CD4-positive, alpha-beta T cell (primary cell): ENCODE measurements at regions not wholly inside any gene's neighbourhood (a gene's known extent, or its start where the extent isn't known, plus 50 kb on each side); places are given as distances from the start of the nearest gene placed in this dataset.
"Not testable (repeated sequence)": the region's sequence is repeated elsewhere in the genome, so short reads cannot be mapped to it uniquely, and the experiment has no call there.

Experiments used
- ATAC-seq: fragments of 200-7000 bp; cut with Tn5 transposase; one replicate; pipeline ENCODE4 v1.10.0; 2022; ENCODE audit warnings: mild to moderate bottlenecking; ENCODE audit not compliant: poor library complexity
- CTCF ChIA-PET: fragments of 350-600 bp; sonication (Branson Sonifier 250); formaldehyde crosslinking; loops from one replicate; lab custom pipeline; 2021; ENCODE audit warnings: antibody characterized with exemption, inconsistent platforms; lab: Charles Lee
- POLR2A ChIA-PET: fragments of 350-600 bp; sonication (Branson Sonifier 250); formaldehyde crosslinking; loops from one replicate; lab custom pipeline; 2021; ENCODE audit warnings: antibody characterized with exemption, inconsistent platforms; lab: Charles Lee
- DNase-seq, 14 experiments: peaks; one replicate each; pipeline ENCODE4 v3.0.0-alpha.2; 2013 to 2020; ENCODE audit warnings: mixed read lengths in 2 of 14
- H3K27ac ChIP-seq, 2 donors: one replicate each; pipeline versions ENCODE4 v1.5.1 to v1.7.0; 2013; ENCODE audit warnings: low read length in 2 of 2, low read depth in 1 of 2, mild to moderate bottlenecking in 1 of 2
- H3K27me3 ChIP-seq, 2 experiments: 1 replicate in 1 of 2; 2 replicates in 1 of 2; pipeline versions ENCODE4 v1.6.1 to v1.7.0; 2013; ENCODE audit warnings: low read length in 2 of 2, control low read depth in 1 of 2, mild to moderate bottlenecking in 1 of 2, moderate library complexity in 1 of 2; ENCODE audit not compliant: insufficient read depth in 2 of 2, control insufficient read depth in 1 of 2
- H3K36me3 ChIP-seq: one replicate; pipeline ENCODE4 v1.6.1; 2013; ENCODE audit warnings: low read length, control low read depth; ENCODE audit not compliant: insufficient read depth
- H3K4me1 ChIP-seq: one replicate; pipeline ENCODE4 v1.6.1; 2013; ENCODE audit warnings: low read length, control low read depth; ENCODE audit not compliant: insufficient read depth
- H3K4me3 ChIP-seq: one replicate; pipeline ENCODE4 v1.5.1; 2013; ENCODE audit warnings: mild to moderate bottlenecking, low read length, moderate library complexity
- H3K9me3 ChIP-seq, 2 experiments: 1 replicate in 1 of 2; 2 replicates in 1 of 2; pipeline versions ENCODE4 v1.6.1 to v1.7.0; 2013; ENCODE audit warnings: low read length in 2 of 2, mild to moderate bottlenecking in 2 of 2, control low read depth in 1 of 2, moderate library complexity in 1 of 2; ENCODE audit not compliant: control insufficient read depth in 1 of 2, insufficient read depth in 1 of 2
- H3K27ac Mint-ChIP-seq: one replicate; pipeline ENCODE4 v1.8.0; 2020; ENCODE audit warnings: mixed read lengths
- H3K27me3 Mint-ChIP-seq: one replicate; pipeline ENCODE4 v1.8.0; 2021; ENCODE audit warnings: mixed read lengths
- H3K36me3 Mint-ChIP-seq: one replicate; pipeline ENCODE4 v1.8.0; 2021; ENCODE audit warnings: low read depth, mixed read lengths
- H3K4me1 Mint-ChIP-seq: one replicate; pipeline ENCODE4 v1.8.0; 2021; ENCODE audit warnings: low read depth, mixed read lengths
- H3K4me3 Mint-ChIP-seq: one replicate; pipeline ENCODE4 v1.8.0; 2020; ENCODE audit warnings: mild to moderate bottlenecking, mixed read lengths
- H3K9me3 Mint-ChIP-seq: one replicate; pipeline ENCODE4 v1.8.0; 2020; ENCODE audit warnings: mixed read lengths
- intact Hi-C, 2 experiments: fragments of 100-400 bp; cut with DNase I in 1 of 2; cut with micrococcal nuclease in 1 of 2; formaldehyde crosslinking; loops; one replicate each; pipeline versions ENCODE4 v1.15.1 to v1.9.0; 2023 to 2025; cut with DNase I, micrococcal nuclease
- TF ChIP-seq, protein P1 (sequence below): fragments of 200-600 bp; IDR thresholded peaks from one replicate; pipeline ENCODE4 v1.8.0; 2022; ENCODE audit warnings: antibody characterized with exemption, mild to moderate bottlenecking

DNA sequence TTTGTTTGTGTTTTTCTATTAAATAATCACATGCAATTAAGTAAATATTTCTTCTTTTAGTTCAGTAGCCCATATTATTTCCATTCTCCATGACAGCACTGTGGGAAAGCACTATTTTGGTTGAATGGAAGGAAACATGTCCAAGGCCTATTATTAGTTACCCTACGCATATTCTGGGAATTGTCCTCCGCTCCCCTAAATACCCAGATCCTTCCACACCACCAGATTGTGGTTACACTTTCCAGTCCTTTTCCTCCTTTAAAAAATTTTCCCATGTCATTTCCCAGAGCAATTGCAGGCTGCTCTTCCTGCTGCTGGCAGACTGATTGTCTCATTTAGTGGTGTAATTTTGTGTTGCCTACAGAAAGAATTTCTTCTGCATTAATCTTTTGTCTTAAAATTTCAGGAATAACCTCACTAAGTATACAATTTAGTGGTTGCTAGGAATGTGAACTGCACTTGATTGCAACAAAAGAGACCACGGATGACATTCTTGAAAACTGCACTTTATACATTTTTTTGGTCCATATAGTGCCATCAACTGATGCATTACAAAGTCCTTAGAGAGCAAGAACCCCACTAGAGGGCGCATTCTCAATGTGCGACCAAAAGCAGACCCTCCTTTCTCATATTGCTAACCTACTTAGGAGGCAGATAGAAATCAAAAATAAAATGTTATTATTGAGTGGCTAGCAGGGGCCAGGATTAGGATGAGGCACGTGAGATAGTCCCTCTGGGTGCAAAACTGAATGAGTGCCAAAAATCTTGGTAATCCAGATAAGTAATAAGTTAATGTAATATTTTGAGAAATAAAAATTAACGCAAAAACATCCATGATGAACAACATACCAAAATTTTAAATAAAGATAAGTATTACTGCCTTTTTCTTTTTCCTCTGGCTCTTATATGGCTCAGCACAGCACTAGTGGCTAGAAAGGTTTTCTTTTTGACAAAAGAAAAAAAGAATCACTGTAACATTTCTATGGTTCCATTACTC lies 98.8 kb upstream of the IQCM start:
- ATAC-seq: no peak
- Histone ChIP-seq H3K4me3 (no peak overlapping the region), H3K27ac (no peak overlapping the region), H3K27me3 (no peaks in the 10 kb centered on the region), H3K36me3 (no peaks in the 10 kb centered on the region), H3K9me3 (no peaks in the 10 kb centered on the region), H3K4me1 (no peaks in the 10 kb centered on the region)
- Mint-ChIP-seq H3K9me3 (no peaks in the 10 kb centered on the region), H3K27me3 (peaks cover 4% of the 10 kb centered on the region), H3K4me1 (no peaks in the 10 kb centered on the region), H3K36me3 (no peaks in the 10 kb centered on the region), H3K4me3 (no peak overlapping the region), H3K27ac (no peak overlapping the region)
- POLR2A ChIA-PET: no interaction called here
- TF ChIP-seq, protein P1, sequence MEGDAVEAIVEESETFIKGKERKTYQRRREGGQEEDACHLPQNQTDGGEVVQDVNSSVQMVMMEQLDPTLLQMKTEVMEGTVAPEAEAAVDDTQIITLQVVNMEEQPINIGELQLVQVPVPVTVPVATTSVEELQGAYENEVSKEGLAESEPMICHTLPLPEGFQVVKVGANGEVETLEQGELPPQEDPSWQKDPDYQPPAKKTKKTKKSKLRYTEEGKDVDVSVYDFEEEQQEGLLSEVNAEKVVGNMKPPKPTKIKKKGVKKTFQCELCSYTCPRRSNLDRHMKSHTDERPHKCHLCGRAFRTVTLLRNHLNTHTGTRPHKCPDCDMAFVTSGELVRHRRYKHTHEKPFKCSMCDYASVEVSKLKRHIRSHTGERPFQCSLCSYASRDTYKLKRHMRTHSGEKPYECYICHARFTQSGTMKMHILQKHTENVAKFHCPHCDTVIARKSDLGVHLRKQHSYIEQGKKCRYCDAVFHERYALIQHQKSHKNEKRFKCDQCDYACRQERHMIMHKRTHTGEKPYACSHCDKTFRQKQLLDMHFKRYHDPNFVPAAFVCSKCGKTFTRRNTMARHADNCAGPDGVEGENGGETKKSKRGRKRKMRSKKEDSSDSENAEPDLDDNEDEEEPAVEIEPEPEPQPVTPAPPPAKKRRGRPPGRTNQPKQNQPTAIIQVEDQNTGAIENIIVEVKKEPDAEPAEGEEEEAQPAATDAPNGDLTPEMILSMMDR: peak; percentile 40
- DNase-seq: peak in 3 of 14 experiments; percentile 18 to 23 (median 20)
- CTCF ChIA-PET: no interaction called here
- intact Hi-C loops: no loop called here

DNA sequence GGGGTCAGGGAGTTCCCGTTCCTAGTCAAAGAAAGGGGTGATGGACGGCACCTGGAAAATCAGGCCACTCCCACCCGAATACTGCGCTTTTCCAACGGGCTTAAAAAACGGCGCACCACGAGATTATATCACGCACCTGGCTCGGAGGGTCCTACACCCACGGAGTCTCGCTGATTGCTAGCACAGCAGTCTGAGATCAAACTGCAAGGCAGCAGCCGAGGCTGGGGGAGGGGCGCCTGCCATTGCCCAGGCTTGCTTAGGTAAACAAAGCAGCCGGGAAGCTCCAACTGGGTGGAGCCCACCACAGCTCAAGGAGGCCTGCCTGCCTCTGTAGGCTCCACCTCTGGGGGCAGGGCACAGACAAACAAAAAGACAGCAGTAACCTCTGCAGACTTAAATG lies 100.1 kb upstream of the IQCM start:
- H3K4me1 Mint-ChIP-seq, ATAC-seq, H3K9me3 Mint-ChIP-seq, H3K27me3 Mint-ChIP-seq, H3K27ac Mint-ChIP-seq, intact Hi-C loops, H3K4me3 Mint-ChIP-seq, H3K9me3 ChIP-seq, DNase-seq, H3K4me3 ChIP-seq, H3K27ac ChIP-seq, H3K27me3 ChIP-seq, CTCF ChIA-PET, H3K36me3 ChIP-seq, POLR2A ChIA-PET, H3K4me1 ChIP-seq, H3K36me3 Mint-ChIP-seq: not testable (repeated sequence)

DNA sequence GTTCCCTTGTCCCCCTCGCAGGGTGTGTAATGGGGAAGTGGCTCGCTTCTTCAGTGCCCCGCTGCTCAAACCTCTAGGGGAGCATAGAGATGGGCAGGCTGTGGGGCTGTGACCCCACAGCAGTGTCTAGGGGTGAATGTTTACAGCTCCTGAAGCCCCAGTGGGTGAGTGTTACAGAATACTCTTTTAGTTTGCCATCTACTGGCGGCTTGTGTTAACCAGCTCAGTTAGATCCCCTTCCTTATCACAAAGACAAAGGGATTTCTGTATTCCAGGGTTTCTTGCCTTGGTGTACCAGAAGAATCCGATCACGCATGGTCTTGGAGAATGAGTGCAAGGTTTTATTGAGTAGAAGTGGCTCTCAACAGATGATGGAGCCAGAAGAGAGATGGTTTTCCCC lies 108.1 kb upstream of the IQCM start:
- H3K36me3 ChIP-seq: no peaks in the 10 kb centered on the region
- TF ChIP-seq, protein P1: no peak
- H3K4me1 Mint-ChIP-seq: no peaks in the 10 kb centered on the region
- CTCF ChIA-PET: no interaction called here
- no peaks in the 10 kb centered on the region for H3K9me3 ChIP-seq
- POLR2A ChIA-PET: no interaction called here
- no peak overlapping the region for H3K4me3 Mint-ChIP-seq
- no peak overlapping the region for H3K4me3 ChIP-seq
- no peak for DNase-seq
- intact Hi-C loops: no loop called here
- H3K36me3 Mint-ChIP-seq: no peaks in the 10 kb centered on the region
- ATAC-seq: no peak
- H3K27me3 Mint-ChIP-seq: no peaks in the 10 kb centered on the region
- H3K27ac ChIP-seq: no peak overlapping the region
- H3K9me3 Mint-ChIP-seq: no peaks in the 10 kb centered on the region
- H3K27me3 ChIP-seq: no peaks in the 10 kb centered on the region
- no peak overlapping the region for H3K27ac Mint-ChIP-seq
- H3K4me1 ChIP-seq: no peaks in the 10 kb centered on the region
